Muscle of leg (tissue), 3 donors: ENCODE measurements at regions not wholly inside any gene's neighbourhood (a gene's known extent, or its start where the extent isn't known, plus 50 kb on each side); places are given as distances from the start of the nearest gene placed in this dataset.
"Not testable (repeated sequence)": the region's sequence is repeated elsewhere in the genome, so short reads cannot be mapped to it uniquely, and the experiment has no call there.

Experiments used
- DNase-seq: peaks from one replicate; pipeline ENCODE4 v3.0.0; 2013
- H3K27ac ChIP-seq: one replicate; pipeline ENCODE4 v1.5.1; 2013; ENCODE audit warnings: mild to moderate bottlenecking, low read length, control low read depth
- H3K27me3 ChIP-seq: one replicate; pipeline ENCODE4 v1.6.1; 2013; ENCODE audit warnings: low read length; ENCODE audit not compliant: control insufficient read depth, insufficient read depth
- H3K36me3 ChIP-seq: one replicate; pipeline ENCODE4 v1.6.1; 2013; ENCODE audit warnings: low read length; ENCODE audit not compliant: control insufficient read depth, insufficient read depth
- H3K4me1 ChIP-seq: one replicate; pipeline ENCODE4 v1.6.1; 2013; ENCODE audit warnings: low read length; ENCODE audit not compliant: control insufficient read depth, insufficient read depth
- H3K4me3 ChIP-seq: one replicate; pipeline ENCODE4 v1.5.1; 2013; ENCODE audit warnings: low read length, control low read depth
- H3K9me3 ChIP-seq: replicated peaks from 2 replicates; pipeline ENCODE4 v1.6.1; 2013; ENCODE audit warnings: low read depth, low read length; ENCODE audit not compliant: control insufficient read depth
- WGBS: methylation state at CpG from one replicate; pipeline ENCODE4 v1.1.5; 2013; ENCODE audit warnings: missing lambda C conversion rate; ENCODE audit not compliant: insufficient coverage; 5-methylcytosine and 5-hydroxymethylcytosine counted together

DNA sequence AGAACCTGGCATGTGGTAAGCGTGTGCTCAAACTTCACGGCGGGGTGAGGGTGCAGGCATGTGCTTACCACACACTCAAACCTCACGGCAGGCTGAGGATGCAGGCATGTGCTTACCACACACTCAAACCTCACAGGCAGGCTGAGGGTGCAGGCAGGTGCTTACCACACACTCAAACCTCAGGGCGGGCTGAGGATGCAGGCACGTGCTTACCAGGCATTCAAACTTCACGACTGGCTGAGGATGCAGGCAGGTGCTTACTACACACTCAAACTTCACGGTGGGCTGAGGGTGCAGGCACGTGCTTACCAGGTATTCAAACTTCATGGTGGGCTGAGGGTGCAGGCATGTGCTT lies 105.0 kb upstream of the ALKAL2 start:
- DNase-seq, result no peak
- H3K9me3 ChIP-seq, result no peaks in the 10 kb centered on the region
- H3K36me3 ChIP-seq, result no peaks in the 10 kb centered on the region
- WGBS, result 85% methylated on average over 8 of the region's 9 CpGs
- no peaks in the 10 kb centered on the region for H3K4me1 ChIP-seq
- H3K4me3 ChIP-seq, result no peak overlapping the region
- peaks cover 3% of the 10 kb centered on the region for H3K27me3 ChIP-seq
- H3K27ac ChIP-seq, result no peak overlapping the region

DNA sequence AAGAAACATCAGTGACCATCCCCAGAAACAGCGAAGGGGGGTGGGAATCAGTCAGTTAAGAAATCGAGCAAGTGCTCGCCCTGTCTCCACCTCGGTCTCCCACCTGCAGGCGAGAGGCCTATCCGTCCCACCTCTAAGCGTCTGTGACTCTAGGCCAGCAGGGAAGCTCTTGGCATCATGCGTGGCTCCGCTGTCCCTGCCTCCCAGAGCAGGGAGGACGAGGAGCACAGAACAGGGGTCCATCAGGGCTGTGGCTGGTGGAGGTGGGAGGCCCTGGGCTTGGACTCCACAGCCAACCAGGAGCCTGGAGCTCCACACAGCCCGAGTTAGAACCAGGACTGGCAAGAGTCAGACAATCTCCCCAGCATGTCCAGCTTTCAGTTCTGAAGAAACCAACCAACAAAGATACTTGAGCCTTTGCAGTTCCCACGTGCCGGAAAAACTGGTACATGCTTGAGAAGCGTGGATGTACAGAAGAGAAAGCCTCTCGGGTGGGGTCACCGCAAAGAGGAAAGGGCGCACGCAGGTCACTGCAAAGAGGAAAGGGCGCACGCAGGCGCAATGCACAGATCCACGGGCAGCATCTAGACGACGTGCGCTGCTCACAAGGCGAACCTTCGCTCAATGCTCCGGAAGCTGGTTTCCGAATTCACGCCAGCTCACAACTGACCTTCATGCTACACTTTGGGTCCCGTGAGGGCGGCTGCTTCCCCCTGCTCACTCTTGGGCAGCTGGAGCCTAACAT lies 104.5 kb upstream of the ALKAL2 start:
- Histone ChIP-seq H3K36me3 (no peaks in the 10 kb centered on the region), H3K27me3 (peaks cover 3% of the 10 kb centered on the region), H3K4me3 (no peak overlapping the region), H3K4me1 (no peaks in the 10 kb centered on the region), H3K9me3 (no peaks in the 10 kb centered on the region), H3K27ac (no peak overlapping the region)
- DNase-seq, result no peak
- 78% methylated on average over 32 of the region's 32 CpGs for WGBS

DNA sequence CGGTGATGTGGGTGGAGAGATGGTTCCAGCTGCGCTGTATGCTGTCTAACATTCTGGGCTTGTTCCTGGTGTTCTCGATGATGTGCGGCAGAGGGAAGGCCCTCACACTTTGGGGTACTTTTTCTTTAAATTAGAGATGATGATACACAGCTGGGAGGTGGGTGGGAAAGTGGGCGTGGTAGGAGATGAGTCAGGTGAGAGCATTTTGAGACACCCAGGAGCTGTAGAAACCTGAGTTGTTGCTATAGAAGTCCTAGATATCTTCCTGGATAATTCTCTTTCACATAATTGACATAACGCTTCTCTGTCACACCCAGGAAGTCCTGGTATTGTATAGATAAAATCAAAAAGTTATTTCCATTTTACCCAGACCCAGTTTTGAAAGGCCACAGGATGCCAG lies 103.8 kb upstream of the ALKAL2 start:
- Histone ChIP-seq H3K4me1 (no peaks in the 10 kb centered on the region), H3K27ac (no peak overlapping the region), H3K9me3 (no peaks in the 10 kb centered on the region), H3K36me3 (no peaks in the 10 kb centered on the region), H3K27me3 (peaks cover 3% of the 10 kb centered on the region), H3K4me3 (no peak overlapping the region)
- no peak for DNase-seq
- 75% methylated on average over 4 of the region's 6 CpGs for WGBS

DNA sequence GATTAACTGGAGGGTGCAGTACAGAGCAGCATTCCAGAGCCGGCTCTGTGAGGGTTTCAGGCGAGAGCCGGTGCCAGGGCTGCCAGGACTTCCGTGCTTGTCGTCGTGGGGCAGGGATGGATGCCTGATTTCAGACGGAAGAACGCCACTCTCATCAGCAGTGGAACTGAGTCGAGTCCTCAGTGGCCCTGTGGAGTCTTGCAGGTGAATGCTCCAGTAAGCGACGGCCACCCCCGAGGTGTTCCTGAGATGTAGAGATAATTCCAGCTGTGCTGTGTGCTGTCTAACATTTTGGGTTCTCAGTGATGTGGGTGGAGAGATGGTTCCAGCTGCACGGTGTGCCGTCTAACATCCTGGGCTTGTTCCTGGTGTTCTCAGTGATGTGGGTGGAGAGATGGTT lies 103.1 kb upstream of the ALKAL2 start:
- H3K9me3 ChIP-seq, result no peaks in the 10 kb centered on the region
- no peak overlapping the region for H3K27ac ChIP-seq
- no peak overlapping the region for H3K4me3 ChIP-seq
- no peak for DNase-seq
- 76% methylated on average over 14 of the region's 14 CpGs for whole genome bisulfite sequencing
- H3K36me3 ChIP-seq, result no peaks in the 10 kb centered on the region
- H3K27me3 ChIP-seq, result peaks cover 3% of the 10 kb centered on the region
- H3K4me1 ChIP-seq, result no peaks in the 10 kb centered on the region

DNA sequence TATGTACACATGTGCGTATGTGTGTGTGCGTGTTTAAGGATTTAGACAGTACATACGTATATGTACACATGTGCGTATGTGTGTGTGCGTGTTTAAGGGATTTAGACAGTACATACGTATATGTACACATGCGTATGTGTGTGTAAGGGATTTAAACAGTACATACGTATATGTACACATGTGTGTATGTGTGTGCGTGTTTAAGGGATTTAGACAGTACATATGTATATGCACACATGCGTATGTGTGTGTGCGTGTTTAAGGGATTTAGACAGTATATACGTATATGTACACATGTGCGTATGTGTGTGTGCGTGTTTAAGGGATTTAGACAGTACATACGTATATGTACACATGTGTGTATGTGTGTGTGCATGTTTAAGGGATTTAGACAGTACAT lies 102.1 kb upstream of the ALKAL2 start:
- H3K9me3 ChIP-seq, DNase-seq, H3K27ac ChIP-seq, H3K36me3 ChIP-seq, H3K4me1 ChIP-seq, H3K27me3 ChIP-seq, H3K4me3 ChIP-seq: not testable (repeated sequence)
- WGBS, result 95% methylated on average over 12 of the region's 15 CpGs

DNA sequence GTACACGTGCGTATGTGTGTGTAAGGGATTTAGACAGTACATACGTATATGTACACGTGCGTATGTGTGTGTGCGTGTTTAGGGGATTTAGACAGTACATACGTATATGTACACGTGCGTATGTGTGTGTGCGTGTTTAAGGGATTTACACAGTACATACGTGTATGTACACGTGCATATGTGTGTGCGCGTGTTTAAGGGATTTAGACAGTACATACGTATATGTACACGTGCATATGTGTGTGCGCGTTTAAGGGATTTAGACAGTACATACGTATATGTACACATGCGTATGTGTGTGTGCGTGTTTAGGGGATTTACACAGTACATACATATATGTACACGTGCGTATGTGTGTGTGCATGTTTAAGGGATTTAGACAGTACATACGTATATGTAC lies 100.9 kb upstream of the ALKAL2 start:
- DNase-seq, H3K9me3 ChIP-seq, H3K4me3 ChIP-seq, H3K27ac ChIP-seq, H3K4me1 ChIP-seq, H3K27me3 ChIP-seq, H3K36me3 ChIP-seq: not testable (repeated sequence)
- WGBS, result 98% methylated on average over 18 of the region's 24 CpGs

DNA sequence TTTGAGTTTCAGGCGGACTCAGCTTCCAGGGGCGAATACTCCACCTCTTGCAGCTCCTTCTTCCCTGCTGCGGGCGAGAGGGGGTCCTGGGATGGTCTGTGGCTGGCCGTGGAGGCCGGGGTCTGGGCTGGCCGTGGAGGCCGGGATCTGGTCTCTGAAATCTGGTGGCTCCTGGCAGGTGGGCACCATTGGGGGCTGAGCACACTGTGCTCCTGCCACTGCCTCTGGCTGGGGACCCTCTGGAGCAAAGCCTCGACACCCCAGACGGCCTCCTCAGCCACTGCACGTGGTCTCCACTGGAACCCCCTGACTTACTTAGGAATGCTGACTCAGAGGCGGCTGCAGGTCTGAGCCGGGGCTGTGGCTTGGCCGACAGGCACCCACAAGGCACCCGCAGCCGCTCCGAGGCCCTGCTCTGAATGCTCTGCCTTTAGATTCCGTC lies 100.1 kb upstream of the ALKAL2 start:
- Histone ChIP-seq H3K27ac (no peak overlapping the region), H3K36me3 (no peaks in the 10 kb centered on the region), H3K27me3 (peaks cover 3% of the 10 kb centered on the region), H3K9me3 (no peaks in the 10 kb centered on the region), H3K4me3 (no peak overlapping the region), H3K4me1 (no peaks in the 10 kb centered on the region)
- WGBS, result 85% methylated on average over 17 of the region's 18 CpGs
- no peak for DNase-seq

DNA sequence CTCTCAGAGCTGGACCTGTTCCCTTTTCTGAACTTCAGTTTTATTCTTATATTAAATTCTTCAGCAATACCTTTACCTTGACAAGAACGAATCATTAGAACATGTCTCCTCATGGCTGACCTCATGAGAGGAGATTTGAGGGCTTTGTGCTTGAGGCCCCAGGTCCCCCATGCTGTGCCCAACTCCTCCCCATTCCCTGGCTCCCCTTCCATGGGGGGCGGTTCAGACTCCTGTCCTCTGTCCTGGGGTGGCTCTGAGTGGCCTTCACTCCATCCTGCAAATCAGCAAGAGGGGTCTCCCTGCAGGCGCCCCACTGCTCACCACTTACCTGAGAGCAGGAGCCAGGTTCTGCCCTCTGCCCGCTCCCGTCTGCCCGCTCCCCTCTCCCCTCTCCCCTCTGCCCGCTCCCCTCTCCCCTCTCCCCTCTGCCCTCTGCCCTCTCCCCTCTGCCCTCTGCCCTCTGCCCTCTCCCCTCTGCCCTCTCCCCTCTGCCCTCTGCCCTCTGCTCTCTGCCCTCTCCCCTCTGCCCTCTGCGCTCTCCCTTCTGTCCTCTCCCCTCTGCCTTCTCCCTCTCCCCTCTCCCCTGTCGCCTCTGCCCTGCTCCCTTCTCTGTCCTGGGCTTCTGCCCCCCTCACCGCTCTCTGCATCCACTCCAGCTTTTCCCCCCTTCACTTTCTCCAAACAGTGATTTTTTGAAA lies 98.7 kb upstream of the ALKAL2 start:
- H3K9me3 ChIP-seq, result no peaks in the 10 kb centered on the region
- no peak for DNase-seq
- 81% methylated on average over 4 of the region's 10 CpGs for WGBS
- H3K27ac ChIP-seq, result no peak overlapping the region
- H3K36me3 ChIP-seq, result no peaks in the 10 kb centered on the region
- H3K27me3 ChIP-seq, result peaks cover 6% of the 10 kb centered on the region
- H3K4me3 ChIP-seq, result no peak overlapping the region
- no peaks in the 10 kb centered on the region for H3K4me1 ChIP-seq

DNA sequence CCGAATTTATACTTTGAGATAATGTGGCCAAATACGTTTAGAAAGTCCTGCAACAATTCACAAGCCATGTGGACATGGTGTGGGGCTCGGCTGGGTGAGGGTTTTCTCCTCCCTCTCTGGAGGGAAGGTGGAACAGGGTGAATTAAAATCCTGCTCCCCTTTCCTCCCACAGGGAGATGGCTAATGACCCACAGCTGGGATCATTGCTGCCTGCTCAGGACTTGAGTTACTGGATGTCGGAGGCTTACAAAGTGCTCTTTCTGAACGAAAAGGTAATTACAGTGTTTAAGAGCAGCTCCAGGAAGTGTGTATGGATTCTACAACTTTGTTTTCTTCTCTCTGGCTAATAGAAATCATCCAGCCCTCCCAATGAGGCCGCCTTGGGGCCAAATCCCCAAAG lies 97.9 kb upstream of the ALKAL2 start:
- H3K9me3 ChIP-seq, result no peaks in the 10 kb centered on the region
- peaks cover 8% of the 10 kb centered on the region for H3K27me3 ChIP-seq
- no peak for DNase-seq
- no peaks in the 10 kb centered on the region for H3K4me1 ChIP-seq
- no peak overlapping the region for H3K4me3 ChIP-seq
- 17% methylated on average over 1 of the region's 6 CpGs for WGBS
- H3K27ac ChIP-seq, result no peak overlapping the region
- no peaks in the 10 kb centered on the region for H3K36me3 ChIP-seq

DNA sequence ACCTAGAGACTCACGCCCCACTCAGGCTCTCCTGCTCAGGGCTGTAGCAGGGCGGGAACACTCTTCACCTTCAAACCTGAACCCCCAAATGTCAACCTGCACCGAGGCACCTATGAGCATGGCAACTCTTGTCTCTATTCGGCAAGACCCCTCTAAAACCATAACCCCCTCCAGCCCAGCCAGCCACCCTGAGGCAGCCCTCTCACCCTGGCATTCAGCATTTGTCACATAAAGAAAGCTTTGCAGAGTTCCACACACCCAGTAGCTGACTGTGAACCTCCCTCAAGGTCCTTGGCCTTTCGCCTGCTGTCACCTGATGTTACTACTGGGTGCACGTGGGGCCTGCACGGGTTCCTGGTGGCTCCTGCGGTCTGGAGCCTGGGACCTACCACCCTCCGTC lies 97.2 kb upstream of the ALKAL2 start:
- Histone ChIP-seq H3K4me1 (no peaks in the 10 kb centered on the region), H3K9me3 (no peaks in the 10 kb centered on the region), H3K27me3 (peaks cover 8% of the 10 kb centered on the region), H3K27ac (no peak overlapping the region), H3K4me3 (no peak overlapping the region), H3K36me3 (no peaks in the 10 kb centered on the region)
- 94% methylated on average over 5 of the region's 9 CpGs for WGBS
- no peak for DNase-seq
